Endothelial cell (in vitro differentiated cells): ENCODE measurements at regions not wholly inside any gene's neighbourhood (a gene's known extent, or its start where the extent isn't known, plus 50 kb on each side); places are given as distances from the start of the nearest gene placed in this dataset.

Source experiments
- DNase-seq: peaks from one replicate; pipeline ENCODE4 v3.0.0; 2021; ENCODE audit warnings: low spot score
- H3K27ac Mint-ChIP-seq: one replicate; pipeline ENCODE4 v1.8.0; 2021; ENCODE audit warnings: mixed read lengths, inconsistent platforms; ENCODE audit not compliant: unreplicated experiment
- H3K27me3 Mint-ChIP-seq: one replicate; pipeline ENCODE4 v1.8.0; 2021; ENCODE audit warnings: mild to moderate bottlenecking, moderate library complexity, mixed read lengths, inconsistent platforms; ENCODE audit not compliant: unreplicated experiment
- H3K36me3 Mint-ChIP-seq: one replicate; pipeline ENCODE4 v1.8.0; 2021; ENCODE audit warnings: mild to moderate bottlenecking, low read depth, mixed read lengths, inconsistent platforms; ENCODE audit not compliant: unreplicated experiment
- H3K4me1 Mint-ChIP-seq: one replicate; pipeline ENCODE4 v1.8.0; 2021; ENCODE audit warnings: mild to moderate bottlenecking, mixed read lengths, inconsistent platforms; ENCODE audit not compliant: unreplicated experiment
- H3K4me3 Mint-ChIP-seq: one replicate; pipeline ENCODE4 v1.8.0; 2021; ENCODE audit warnings: mild to moderate bottlenecking, mixed read lengths, inconsistent platforms; ENCODE audit not compliant: unreplicated experiment
- H3K9me3 Mint-ChIP-seq: one replicate; pipeline ENCODE4 v1.8.0; 2021; ENCODE audit warnings: mixed read lengths, inconsistent platforms; ENCODE audit not compliant: unreplicated experiment
- CTCF ChIP-seq: fragments of 200-600 bp; sonication (generic); IDR thresholded peaks from one replicate; pipeline ENCODE4 v1.5.0; 2021; ENCODE audit warnings: antibody characterized with exemption; ENCODE audit not compliant: unreplicated experiment

GRCh38 chr2:228549441-228550007, 368.0 kb upstream of the SPHKAP start:
- Mint-ChIP-seq H3K27ac (no peak overlapping the region), H3K27me3 (no peaks in the 10 kb centered on the region), H3K4me1 (no peaks in the 10 kb centered on the region), H3K9me3 (no peaks in the 10 kb centered on the region), H3K36me3 (no peaks in the 10 kb centered on the region), H3K4me3 (no peak overlapping the region)
- TF ChIP-seq CTCF = no peak
- no peak for DNase-seq

- Mint-ChIP-seq H3K4me1 (no peaks in the 10 kb centered on the region), H3K27me3 (no peaks in the 10 kb centered on the region), H3K9me3 (no peaks in the 10 kb centered on the region), H3K4me3 (no peak overlapping the region), H3K36me3 (no peaks in the 10 kb centered on the region), H3K27ac (no peak overlapping the region)
- no peak for TF ChIP-seq CTCF
- DNase-seq = no peak
Observed at GRCh38 chr2:228548230-228548629, 366.7 kb upstream of the SPHKAP start.

DNA sequence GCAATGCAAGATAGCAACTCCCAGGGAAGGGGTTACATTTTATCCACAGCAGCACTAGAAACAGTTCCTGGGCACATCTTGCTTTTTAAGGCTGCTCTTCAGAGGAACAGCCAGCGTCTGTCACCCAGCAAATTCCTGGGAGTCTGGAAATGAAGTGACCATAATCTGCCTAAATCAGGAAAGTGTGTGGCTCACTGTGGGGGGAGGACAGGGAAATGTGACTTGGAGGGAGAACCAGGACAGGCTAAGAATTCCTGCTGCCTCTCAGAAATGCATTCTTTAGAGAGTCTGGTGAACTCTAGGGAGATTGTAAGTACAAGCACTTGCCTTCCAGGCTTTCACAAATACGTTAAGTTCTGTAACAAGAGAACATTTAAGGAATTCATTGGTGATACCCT, 364.3 kb upstream of the SPHKAP start:
- Mint-ChIP-seq H3K27me3 (no peaks in the 10 kb centered on the region), H3K27ac (no peak overlapping the region), H3K4me3 (no peak overlapping the region)

DNA sequence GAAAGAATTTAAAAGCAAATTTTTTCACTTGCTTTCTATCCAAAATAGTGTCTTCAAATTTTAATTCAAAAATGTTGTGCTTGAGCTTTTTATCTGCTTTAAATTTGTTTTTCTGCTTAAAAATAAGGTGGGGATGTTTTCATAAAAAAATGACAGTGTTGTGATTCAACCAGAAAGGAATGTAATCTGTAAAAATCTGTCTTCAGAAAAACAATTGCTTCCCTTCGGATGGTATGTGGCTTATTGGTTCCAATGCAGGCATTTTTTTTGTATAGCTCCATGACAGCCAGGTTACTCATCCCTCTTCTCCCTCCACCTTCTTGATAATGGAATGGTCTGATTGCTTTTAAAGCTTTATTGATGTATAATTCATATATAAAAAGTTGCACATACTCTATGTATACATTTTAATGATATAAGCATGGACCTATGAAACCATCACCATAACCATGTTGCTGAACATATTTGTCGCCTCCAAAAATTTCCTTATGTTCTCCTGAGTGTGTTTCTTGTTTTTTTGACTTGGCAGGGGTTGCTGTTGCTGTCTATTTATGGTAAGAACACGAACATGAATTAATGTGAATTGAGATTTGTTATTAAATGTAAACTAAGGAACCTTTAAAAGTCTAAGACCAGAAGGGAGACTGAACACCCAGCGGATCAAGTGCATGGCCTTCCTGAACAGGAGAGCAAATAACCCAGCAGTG, 363.7 kb upstream of the SPHKAP start:
- H3K27me3 Mint-ChIP-seq = no peaks in the 10 kb centered on the region
- H3K9me3 Mint-ChIP-seq = no peaks in the 10 kb centered on the region
- no peak for DNase-seq
- no peak overlapping the region for H3K4me3 Mint-ChIP-seq
- no peak overlapping the region for H3K27ac Mint-ChIP-seq
- H3K36me3 Mint-ChIP-seq = no peaks in the 10 kb centered on the region
- no peak for TF ChIP-seq CTCF
- H3K4me1 Mint-ChIP-seq = no peaks in the 10 kb centered on the region

More for the DNA sequence above, 364.3 kb upstream of the SPHKAP start:
- Mint-ChIP-seq H3K4me1 (no peaks in the 10 kb centered on the region), H3K36me3 (no peaks in the 10 kb centered on the region), H3K9me3 (no peaks in the 10 kb centered on the region)
- TF ChIP-seq CTCF = no peak
- no peak for DNase-seq

- Mint-ChIP-seq H3K4me1 (no peaks in the 10 kb centered on the region), H3K4me3 (no peak overlapping the region), H3K36me3 (no peaks in the 10 kb centered on the region), H3K27ac (no peak overlapping the region), H3K9me3 (no peaks in the 10 kb centered on the region), H3K27me3 (no peaks in the 10 kb centered on the region)
- no peak for TF ChIP-seq CTCF
- no peak for DNase-seq
Observed at GRCh38 chr2:228543117-228543516, 361.6 kb upstream of the SPHKAP start.
